HL-60 (cell line): ENCODE measurements at regions not wholly inside any gene's neighbourhood (a gene's known extent, or its start where the extent isn't known, plus 50 kb on each side); places are given as distances from the start of the nearest gene placed in this dataset.

ENCODE experiments used
- DNase-seq, 2 experiments: peaks; one replicate each; pipeline ENCODE4 v3.0.0-alpha.2; 2010 to 2020; ENCODE audit warnings: low read depth in 1 of 2, low spot score in 1 of 2
- H3K27ac ChIP-seq: fragments of 250-450 bp; sonication (Bioruptor Pico); replicated peaks from 2 replicates; pipeline ENCODE4 v1.5.1; 2020; ENCODE audit warnings: mild to moderate bottlenecking, moderate library complexity
- H3K27me3 ChIP-seq: fragments of 250-450 bp; sonication (Bioruptor Pico); 2 replicates; pipeline ENCODE4 v1.5.1; 2021; ENCODE audit warnings: mild to moderate bottlenecking, moderate library complexity; ENCODE audit not compliant: insufficient read depth, poor library complexity, severe bottlenecking
- H3K4me3 ChIP-seq: replicated peaks from 2 replicates; pipeline ENCODE4 v1.5.1; 2011; ENCODE audit warnings: mild to moderate bottlenecking, control low read depth, low read length; ENCODE audit not compliant: insufficient read depth
- GABPA ChIP-seq: IDR thresholded peaks from 2 replicates; pipeline ENCODE4 v1.6.1; 2012; ENCODE audit warnings: low read depth
- POLR2AphosphoS5 ChIP-seq: IDR thresholded peaks from 2 replicates; pipeline ENCODE4 v1.6.1; 2012; ENCODE audit warnings: low read depth
- REST ChIP-seq: IDR thresholded peaks from 2 replicates; pipeline ENCODE4 v1.6.1; 2012; ENCODE audit warnings: low read depth; ENCODE audit not compliant: insufficient replicate concordance
- SPI1 ChIP-seq: IDR thresholded peaks from 2 replicates; pipeline ENCODE4 v1.6.1; 2012; ENCODE audit warnings: low read depth, mild to moderate bottlenecking, borderline replicate concordance
- TF ChIP-seq, protein P1 (sequence below): IDR thresholded peaks from one replicate; pipeline ENCODE4 v1.5.1; 2011; ENCODE audit warnings: low read length, control low read depth, inconsistent platforms; ENCODE audit not compliant: insufficient read depth

DNA sequence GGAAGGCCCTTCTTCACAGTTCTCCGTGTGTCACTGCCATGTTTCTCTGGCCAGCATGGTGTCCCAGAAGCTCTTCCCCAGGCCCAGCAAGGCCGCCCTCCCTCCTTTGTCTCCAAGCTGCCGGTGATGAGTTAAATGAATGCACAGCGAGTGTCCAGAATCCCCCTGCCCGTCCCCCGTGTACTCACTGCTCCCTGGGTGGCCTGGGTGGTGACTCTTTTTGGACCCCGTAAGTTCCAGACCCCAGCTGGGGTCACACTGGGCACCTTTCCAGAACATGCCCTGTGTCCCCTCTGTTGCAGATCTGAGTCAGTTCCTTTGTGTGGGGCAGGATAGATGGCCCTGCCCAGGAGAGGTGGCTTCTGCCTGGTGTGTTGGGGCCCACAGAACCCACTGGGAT lies 95.0 kb downstream of the MRPL36 start:
- DNase-seq = no peak
- Histone ChIP-seq H3K4me3 (no peak overlapping the region), H3K27ac (no peak overlapping the region), H3K27me3 (no peaks in the 10 kb centered on the region)
- TF ChIP-seq, protein P1, sequence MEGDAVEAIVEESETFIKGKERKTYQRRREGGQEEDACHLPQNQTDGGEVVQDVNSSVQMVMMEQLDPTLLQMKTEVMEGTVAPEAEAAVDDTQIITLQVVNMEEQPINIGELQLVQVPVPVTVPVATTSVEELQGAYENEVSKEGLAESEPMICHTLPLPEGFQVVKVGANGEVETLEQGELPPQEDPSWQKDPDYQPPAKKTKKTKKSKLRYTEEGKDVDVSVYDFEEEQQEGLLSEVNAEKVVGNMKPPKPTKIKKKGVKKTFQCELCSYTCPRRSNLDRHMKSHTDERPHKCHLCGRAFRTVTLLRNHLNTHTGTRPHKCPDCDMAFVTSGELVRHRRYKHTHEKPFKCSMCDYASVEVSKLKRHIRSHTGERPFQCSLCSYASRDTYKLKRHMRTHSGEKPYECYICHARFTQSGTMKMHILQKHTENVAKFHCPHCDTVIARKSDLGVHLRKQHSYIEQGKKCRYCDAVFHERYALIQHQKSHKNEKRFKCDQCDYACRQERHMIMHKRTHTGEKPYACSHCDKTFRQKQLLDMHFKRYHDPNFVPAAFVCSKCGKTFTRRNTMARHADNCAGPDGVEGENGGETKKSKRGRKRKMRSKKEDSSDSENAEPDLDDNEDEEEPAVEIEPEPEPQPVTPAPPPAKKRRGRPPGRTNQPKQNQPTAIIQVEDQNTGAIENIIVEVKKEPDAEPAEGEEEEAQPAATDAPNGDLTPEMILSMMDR = no peak
- TF ChIP-seq POLR2AphosphoS5 = no peak
- no peak for TF ChIP-seq SPI1
- TF ChIP-seq REST = no peak
- no peak for TF ChIP-seq GABPA

DNA sequence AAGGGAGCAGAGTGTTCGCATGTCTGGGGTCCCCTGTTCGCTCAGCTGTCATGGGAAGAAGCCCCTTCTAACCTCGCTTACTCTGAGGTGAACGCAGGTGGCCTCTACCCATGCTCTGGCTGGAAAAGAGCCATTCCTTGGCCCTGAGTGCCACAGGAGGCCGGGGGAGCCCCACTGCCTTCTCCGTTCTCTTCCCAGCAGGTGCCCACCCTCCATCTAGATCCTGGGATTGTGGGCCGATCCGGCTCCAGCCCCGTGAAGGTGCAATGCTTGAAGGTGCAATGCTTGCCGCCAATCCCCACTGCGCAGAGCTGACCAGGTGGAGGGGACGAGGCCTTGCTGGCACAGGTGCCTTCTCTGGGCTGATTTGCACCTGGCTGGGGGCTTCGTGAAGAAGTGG lies 95.4 kb downstream of the MRPL36 start:
- TF ChIP-seq, protein P1 = no peak
- TF ChIP-seq SPI1 (no peak), GABPA (no peak), REST (no peak), POLR2AphosphoS5 (no peak)
- no peak overlapping the region for H3K4me3 ChIP-seq
- no peak overlapping the region for H3K27ac ChIP-seq
- no peak for DNase-seq
- H3K27me3 ChIP-seq = no peaks in the 10 kb centered on the region

DNA sequence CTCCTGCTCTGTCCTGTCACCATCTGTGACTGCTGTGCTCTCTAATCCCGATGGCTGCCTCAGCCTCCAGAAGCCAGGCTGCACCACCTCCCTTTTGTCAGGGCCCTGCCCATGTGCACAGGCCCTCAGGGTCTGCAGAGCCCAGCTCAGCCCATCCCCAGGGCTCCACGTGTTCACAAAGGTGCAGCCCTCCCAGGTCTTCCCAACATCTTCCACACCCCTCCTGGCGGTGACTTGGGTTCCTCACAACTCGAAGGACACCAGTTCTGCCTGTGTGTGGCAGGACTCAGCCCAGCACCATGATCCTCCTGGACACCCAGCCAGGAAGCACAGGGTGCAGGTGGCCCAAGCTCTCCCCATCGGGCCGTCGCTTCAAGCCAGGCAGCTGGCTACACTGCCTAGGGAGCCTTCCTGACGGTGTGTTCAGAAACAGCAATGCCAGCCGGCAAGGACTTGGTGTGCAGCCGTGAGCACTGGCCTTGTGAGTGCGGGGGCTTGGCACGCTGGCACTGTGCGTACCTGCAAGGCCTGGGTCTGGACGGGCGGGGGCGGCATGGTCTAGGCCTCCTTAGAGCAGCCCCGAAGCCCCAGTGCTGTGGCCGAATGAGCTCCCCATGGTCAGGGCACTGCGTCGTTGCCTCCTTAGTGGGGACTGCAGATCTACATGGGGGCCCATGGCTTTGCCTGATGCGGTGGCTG lies 96.1 kb downstream of the MRPL36 start:
- no peaks in the 10 kb centered on the region for H3K27me3 ChIP-seq
- no peak for DNase-seq
- TF ChIP-seq, protein P1 = no peak
- TF ChIP-seq REST (no peak), POLR2AphosphoS5 (no peak), SPI1 (no peak), GABPA (no peak)
- no peak overlapping the region for H3K27ac ChIP-seq
- no peak overlapping the region for H3K4me3 ChIP-seq
